Caco-2 (cell line): ENCODE measurements at regions not wholly inside any gene's neighbourhood (a gene's known extent, or its start where the extent isn't known, plus 50 kb on each side); places are given as distances from the start of the nearest gene placed in this dataset.
"Not testable (repeated sequence)": the region's sequence is repeated elsewhere in the genome, so short reads cannot be mapped to it uniquely, and the experiment has no call there.

Experiments used
- BruUV-seq: library from RNA; stranded (reverse); fragments of 400-500 nt; replicated peaks from 2 replicates; lab custom pipeline; 2021; lab: Mats Ljungman, UMichigan
- CTCF ChIA-PET: fragments of 300-600 bp; sonication (Branson Sonifier 250); formaldehyde crosslinking; loops from one replicate; lab custom pipeline; 2022; ENCODE audit warnings: antibody characterized with exemption; lab: Charles Lee
- POLR2A ChIA-PET: fragments of 300-600 bp; sonication (Branson Sonifier 250); formaldehyde crosslinking; loops from one replicate; lab custom pipeline; 2022; ENCODE audit warnings: antibody characterized with exemption; lab: Charles Lee
- DNase-seq, 2 experiments: peaks; one replicate each; pipeline versions ENCODE4 v3.0.0 to v3.0.0-alpha.2; 2020 to 2022
- H3K27me3 ChIP-seq: replicated peaks from 2 replicates; pipeline ENCODE4 v1.6.0; 2011; ENCODE audit warnings: low read length; ENCODE audit not compliant: control insufficient read depth, insufficient read depth
- H3K36me3 ChIP-seq: 2 replicates; pipeline ENCODE4 v1.5.1; 2011; ENCODE audit warnings: low read length; ENCODE audit not compliant: control insufficient read depth, insufficient read depth
- H3K4me1 ChIP-seq: fragments of 250-450 bp; sonication (Bioruptor Pico); 2 replicates; pipeline ENCODE4 v1.5.1; 2020; ENCODE audit warnings: mild to moderate bottlenecking
- H3K4me3 ChIP-seq: 2 replicates; pipeline ENCODE4 v1.5.1; 2011; ENCODE audit warnings: low read depth, mild to moderate bottlenecking, control low read depth, low read length
- H3K9me3 ChIP-seq: fragments of 250-450 bp; sonication (Bioruptor Pico); 2 replicates; pipeline ENCODE4 v1.5.1; 2020; ENCODE audit warnings: mild to moderate bottlenecking, moderate library complexity
- H3K27ac Mint-ChIP-seq: one replicate; pipeline ENCODE4 v1.8.0; 2022; ENCODE audit warnings: mixed read lengths; ENCODE audit not compliant: unreplicated experiment
- H3K27me3 Mint-ChIP-seq: one replicate; pipeline ENCODE4 v1.8.0; 2022; ENCODE audit warnings: mixed read lengths; ENCODE audit not compliant: insufficient read depth, unreplicated experiment
- H3K36me3 Mint-ChIP-seq: one replicate; pipeline ENCODE4 v1.8.0; 2022; ENCODE audit warnings: mild to moderate bottlenecking, mixed read lengths; ENCODE audit not compliant: insufficient read depth, unreplicated experiment
- H3K4me1 Mint-ChIP-seq: one replicate; pipeline ENCODE4 v1.8.0; 2022; ENCODE audit warnings: low read depth, mixed read lengths; ENCODE audit not compliant: unreplicated experiment
- H3K4me3 Mint-ChIP-seq: one replicate; pipeline ENCODE4 v1.8.0; 2022; ENCODE audit warnings: mild to moderate bottlenecking, moderate library complexity, mixed read lengths; ENCODE audit not compliant: unreplicated experiment
- H3K9me3 Mint-ChIP-seq: one replicate; pipeline ENCODE4 v1.8.0; 2022; ENCODE audit warnings: mixed read lengths; ENCODE audit not compliant: unreplicated experiment
- intact Hi-C: fragments of 100-400 bp; cut with micrococcal nuclease; formaldehyde crosslinking; loops from one replicate; pipeline ENCODE4 v1.10.0; 2022; ENCODE audit not compliant: unreplicated experiment
- TF ChIP-seq, protein P1 (sequence below), 2 experiments: fragments of 200-600 bp in 1 of 2; IDR thresholded peaks; 1 replicate in 1 of 2; 2 replicates in 1 of 2; pipeline versions ENCODE4 v1.5.1 to v1.8.0; 2011 to 2022; ENCODE audit warnings: antibody characterized with exemption in 1 of 2, control low read depth in 1 of 2, inconsistent platforms in 1 of 2, low read depth in 1 of 2, low read length in 1 of 2, mild to moderate bottlenecking in 1 of 2, moderate library complexity in 1 of 2; ENCODE audit not compliant: insufficient read depth in 1 of 2, severe bottlenecking in 1 of 2, unreplicated experiment in 1 of 2

DNA sequence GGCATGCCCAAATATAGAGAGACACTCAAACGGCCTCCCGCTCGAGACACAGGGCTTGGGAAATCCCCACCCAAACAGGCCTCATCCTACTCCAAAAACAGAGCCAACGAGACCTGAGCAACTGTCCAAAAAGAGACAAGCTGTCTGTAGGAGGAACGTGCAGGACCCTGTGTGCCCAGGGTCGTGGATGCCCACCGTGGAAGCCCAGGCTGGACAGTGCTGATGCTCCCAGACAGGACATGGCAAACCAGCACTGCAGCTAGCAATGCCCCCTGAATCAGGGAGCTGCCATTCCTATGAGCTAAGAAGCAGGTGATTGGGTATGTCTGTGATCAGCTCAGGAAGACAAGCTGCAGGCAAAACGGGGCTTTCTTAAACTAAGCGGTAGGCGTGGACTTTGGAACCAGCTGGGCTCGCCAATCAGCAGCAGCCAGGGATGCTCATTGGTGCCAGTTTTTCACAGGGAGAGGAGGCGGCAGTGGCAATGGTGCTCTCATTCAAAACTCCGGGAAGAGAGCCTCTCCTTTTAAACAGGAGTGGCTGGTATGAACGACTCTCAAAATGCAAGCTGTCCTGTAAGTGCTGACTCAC is 113.1 kb upstream of the IRX2 start:
- no peaks in the 10 kb centered on the region for H3K4me1 ChIP-seq
- no peaks in the 10 kb centered on the region for H3K27me3 ChIP-seq
- TF ChIP-seq, protein P1, sequence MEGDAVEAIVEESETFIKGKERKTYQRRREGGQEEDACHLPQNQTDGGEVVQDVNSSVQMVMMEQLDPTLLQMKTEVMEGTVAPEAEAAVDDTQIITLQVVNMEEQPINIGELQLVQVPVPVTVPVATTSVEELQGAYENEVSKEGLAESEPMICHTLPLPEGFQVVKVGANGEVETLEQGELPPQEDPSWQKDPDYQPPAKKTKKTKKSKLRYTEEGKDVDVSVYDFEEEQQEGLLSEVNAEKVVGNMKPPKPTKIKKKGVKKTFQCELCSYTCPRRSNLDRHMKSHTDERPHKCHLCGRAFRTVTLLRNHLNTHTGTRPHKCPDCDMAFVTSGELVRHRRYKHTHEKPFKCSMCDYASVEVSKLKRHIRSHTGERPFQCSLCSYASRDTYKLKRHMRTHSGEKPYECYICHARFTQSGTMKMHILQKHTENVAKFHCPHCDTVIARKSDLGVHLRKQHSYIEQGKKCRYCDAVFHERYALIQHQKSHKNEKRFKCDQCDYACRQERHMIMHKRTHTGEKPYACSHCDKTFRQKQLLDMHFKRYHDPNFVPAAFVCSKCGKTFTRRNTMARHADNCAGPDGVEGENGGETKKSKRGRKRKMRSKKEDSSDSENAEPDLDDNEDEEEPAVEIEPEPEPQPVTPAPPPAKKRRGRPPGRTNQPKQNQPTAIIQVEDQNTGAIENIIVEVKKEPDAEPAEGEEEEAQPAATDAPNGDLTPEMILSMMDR (IDR thresholded peaks at IDR 0.05; ENCODE audit: insufficient read depth in 1 of 2, low read depth in 1 of 2, low read length in 1 of 2, severe bottlenecking in 1 of 2, unreplicated experiment in 1 of 2) = no peak
- no peak for DNase-seq
- H3K9me3 Mint-ChIP-seq = no peaks in the 10 kb centered on the region
- H3K27ac Mint-ChIP-seq = no peak overlapping the region
- H3K4me3 Mint-ChIP-seq = no peak overlapping the region
- H3K36me3 ChIP-seq = no peaks in the 10 kb centered on the region
- intact Hi-C loops = no loop called here
- no peaks in the 10 kb centered on the region for H3K4me1 Mint-ChIP-seq
- BruUV-seq = no TSS peak
- peaks cover 5% of the 10 kb centered on the region for H3K27me3 Mint-ChIP-seq
- no peak overlapping the region for H3K4me3 ChIP-seq
- no peaks in the 10 kb centered on the region for H3K9me3 ChIP-seq
- CTCF ChIA-PET = no interaction called here
- no peaks in the 10 kb centered on the region for H3K36me3 Mint-ChIP-seq
- POLR2A ChIA-PET = no interaction called here

DNA sequence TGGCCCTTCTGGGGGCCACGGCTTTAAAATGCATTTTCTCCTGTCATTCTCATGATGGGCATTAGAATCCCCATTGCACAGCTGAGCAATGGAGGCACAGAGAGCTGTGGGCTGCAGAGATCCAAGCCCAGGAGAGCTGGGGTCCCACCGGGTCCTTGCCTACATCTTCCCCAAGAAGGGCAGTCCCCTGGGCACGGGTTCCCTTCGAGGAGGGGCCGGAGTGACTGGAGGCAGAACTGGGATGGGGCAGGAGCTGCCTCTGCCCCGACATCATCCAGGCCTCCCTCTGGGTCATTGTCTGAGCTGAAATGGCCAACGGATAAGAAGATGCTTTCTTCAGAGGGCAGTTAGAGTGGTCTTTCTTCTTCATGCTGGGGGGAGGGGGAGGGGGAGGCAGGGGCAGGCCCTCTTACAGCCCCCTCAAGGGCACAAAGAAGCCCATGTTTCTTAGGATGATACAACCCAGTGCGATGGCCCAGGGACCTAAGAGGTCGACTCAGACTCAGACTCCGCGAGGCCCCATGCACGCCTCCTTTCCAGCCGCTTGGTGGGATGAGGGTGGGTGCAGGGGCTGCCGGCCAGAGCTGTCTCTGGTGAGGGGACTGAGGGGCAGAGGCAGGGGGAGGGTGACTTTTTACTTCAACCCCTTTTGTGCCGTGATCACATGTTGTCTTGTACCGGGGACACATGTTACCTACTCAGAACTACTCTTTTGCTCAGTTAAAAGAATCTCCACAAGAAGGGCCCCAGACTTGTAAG is 112.4 kb upstream of the IRX2 start:
- Histone ChIP-seq H3K36me3 (no peaks in the 10 kb centered on the region), H3K27me3 (no peaks in the 10 kb centered on the region), H3K4me3 (no peak overlapping the region), H3K9me3 (no peaks in the 10 kb centered on the region), H3K4me1 (no peaks in the 10 kb centered on the region)
- DNase-seq = no peak
- TF ChIP-seq, protein P1 (IDR thresholded peaks at IDR 0.05; ENCODE audit: insufficient read depth in 1 of 2, low read depth in 1 of 2, low read length in 1 of 2, severe bottlenecking in 1 of 2, unreplicated experiment in 1 of 2) = no peak
- Mint-ChIP-seq H3K4me3 (no peak overlapping the region), H3K27me3 (no peaks in the 10 kb centered on the region), H3K36me3 (no peaks in the 10 kb centered on the region), H3K27ac (no peak overlapping the region), H3K4me1 (no peaks in the 10 kb centered on the region), H3K9me3 (no peaks in the 10 kb centered on the region)
- intact Hi-C loops = no loop called here
- CTCF ChIA-PET = no interaction called here
- POLR2A ChIA-PET = no interaction called here
- BruUV-seq = no TSS peak

GRCh38 chr5:2863133-2863532 is 111.7 kb upstream of the IRX2 start:
- Mint-ChIP-seq H3K4me1 (no peaks in the 10 kb centered on the region), H3K27me3 (no peaks in the 10 kb centered on the region), H3K27ac (no peak overlapping the region), H3K36me3 (no peaks in the 10 kb centered on the region), H3K4me3 (no peak overlapping the region), H3K9me3 (no peaks in the 10 kb centered on the region)
- ChIA-PET CTCF (no interaction called here), POLR2A (no interaction called here)
- Histone ChIP-seq H3K4me3 (no peak overlapping the region), H3K4me1 (no peaks in the 10 kb centered on the region), H3K36me3 (no peaks in the 10 kb centered on the region), H3K27me3 (no peaks in the 10 kb centered on the region), H3K9me3 (no peaks in the 10 kb centered on the region)
- intact Hi-C loops = no loop called here
- TF ChIP-seq, protein P1 (IDR thresholded peaks at IDR 0.05; ENCODE audit: insufficient read depth in 1 of 2, low read depth in 1 of 2, low read length in 1 of 2, severe bottlenecking in 1 of 2, unreplicated experiment in 1 of 2) = no peak
- no peak for DNase-seq
- no TSS peak for BruUV-seq

DNA sequence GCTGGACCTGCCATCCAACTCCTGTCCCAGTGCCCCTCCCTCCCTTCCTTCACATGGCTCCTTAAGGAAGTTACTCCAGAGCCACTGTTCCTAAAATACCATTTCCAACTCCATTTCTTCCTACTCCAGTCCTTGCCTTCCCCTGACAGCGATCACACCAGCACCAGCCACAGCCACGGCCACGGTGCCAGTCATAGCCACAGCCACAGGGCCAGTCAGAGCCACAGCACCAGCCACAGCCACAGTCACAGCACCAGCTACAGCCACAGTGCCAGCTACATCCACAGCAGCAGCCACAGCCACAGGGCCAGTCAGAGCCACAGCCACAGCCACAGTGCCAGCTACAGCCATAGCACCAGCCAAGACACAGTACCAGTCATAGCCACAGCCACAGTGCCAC is 110.7 kb upstream of the IRX2 start:
- H3K27ac Mint-ChIP-seq, H3K9me3 Mint-ChIP-seq, H3K27me3 ChIP-seq, CTCF ChIA-PET, H3K4me3 Mint-ChIP-seq, POLR2A ChIA-PET, H3K4me3 ChIP-seq, H3K4me1 Mint-ChIP-seq, DNase-seq, intact Hi-C loops, BruUV-seq, H3K4me1 ChIP-seq, H3K36me3 Mint-ChIP-seq, H3K9me3 ChIP-seq, H3K36me3 ChIP-seq, H3K27me3 Mint-ChIP-seq: not testable (repeated sequence)
